DMS53 treated with DMSO at 0.1 percent for 48 hours (cell line): ENCODE measurements at regions not wholly inside any gene's neighbourhood (a gene's known extent, or its start where the extent isn't known, plus 50 kb on each side); places are given as distances from the start of the nearest gene placed in this dataset.
A peak's percentile ranks its signal among the peaks of the same experiment; 100 is the strongest.

Experiments
- DNase-seq: peaks from one replicate; lab custom pipeline; 2025; ENCODE audit not compliant: unreplicated experiment; lab: John Stamatoyannopoulos, UW

- no peak for DNase-seq
These were observed 208.6 kb upstream of the TMTC1 start for GRCh38 chr12:29992366-29992765.

- no peak for DNase-seq
These were observed 208.2 kb upstream of the TMTC1 start for GRCh38 chr12:29991924-29992323.

- no peak for DNase-seq
These were observed 207.2 kb upstream of the TMTC1 start for GRCh38 chr12:29990971-29991370.

GRCh38 chr12:29983851-29984250 lies 200.1 kb upstream of the TMTC1 start:
- DNase-seq, result no peak

- no peak for DNase-seq
These were observed 196.6 kb upstream of the TMTC1 start for GRCh38 chr12:29980304-29980703.

- DNase-seq, result no peak
These were observed 187.7 kb upstream of the TMTC1 start for GRCh38 chr12:29971446-29971845.

GRCh38 chr12:29970501-29970900 lies 186.8 kb upstream of the TMTC1 start:
- DNase-seq, result peak; percentile 57

GRCh38 chr12:29962276-29963035 lies 178.7 kb upstream of the TMTC1 start:
- no peak for DNase-seq

- DNase-seq, result no peak
These were observed 177.5 kb upstream of the TMTC1 start for GRCh38 chr12:29961231-29961630.

GRCh38 chr12:29960122-29960521 lies 176.4 kb upstream of the TMTC1 start:
- no peak for DNase-seq

GRCh38 chr12:29957835-29958234 lies 174.1 kb upstream of the TMTC1 start:
- DNase-seq, result no peak

- DNase-seq, result no peak
These were observed 162.2 kb upstream of the TMTC1 start for GRCh38 chr12:29945904-29946303.

- DNase-seq, result peak; percentile 99
These were observed 160.7 kb upstream of the TMTC1 start for GRCh38 chr12:29944269-29945000.

- no peak for DNase-seq
These were observed 159.9 kb upstream of the TMTC1 start for GRCh38 chr12:29943683-29944082.

GRCh38 chr12:29940811-29941210 lies 157.1 kb upstream of the TMTC1 start:
- no peak for DNase-seq

GRCh38 chr12:29930503-29930902 lies 146.8 kb upstream of the TMTC1 start:
- DNase-seq, result no peak

GRCh38 chr12:29929295-29929694 lies 145.6 kb upstream of the TMTC1 start:
- DNase-seq, result no peak

GRCh38 chr12:29921307-29921706 lies 137.6 kb upstream of the TMTC1 start:
- peak; percentile 82 for DNase-seq

GRCh38 chr12:29908157-29908556 lies 124.4 kb upstream of the TMTC1 start:
- no peak for DNase-seq

- DNase-seq, result no peak
These were observed 123.7 kb upstream of the TMTC1 start for GRCh38 chr12:29907461-29907860.

- no peak for DNase-seq
These were observed 118.3 kb upstream of the TMTC1 start for GRCh38 chr12:29902043-29902442.

- DNase-seq, result no peak
These were observed 117.8 kb upstream of the TMTC1 start for GRCh38 chr12:29901585-29901984.
